ENCODE measurements at regions not wholly inside any gene's neighbourhood (a gene's known extent, or its start where the extent isn't known, plus 50 kb on each side); places are given as distances from the start of the nearest gene placed in this dataset.
A peak's percentile ranks its signal among the peaks of the same experiment; 100 is the strongest.
"Not testable (repeated sequence)": the region's sequence is repeated elsewhere in the genome, so short reads cannot be mapped to it uniquely, and the experiment has no call there.

GRCh38 chr10:9075420-9075819 is 1020.9 kb downstream of the GATA3 start:
- DNase-seq: no peak

GRCh38 chr10:9076066-9076465 is 1021.6 kb downstream of the GATA3 start:
- no peak for DNase-seq

- no peak for DNase-seq
Observed at GRCh38 chr10:9081253-9081652, 1026.8 kb downstream of the GATA3 start.

GRCh38 chr10:9081961-9082360 is 1027.5 kb downstream of the GATA3 start:
- no peak for DNase-seq

GRCh38 chr10:9091530-9092093 is 1037.1 kb downstream of the GATA3 start:
- DNase-seq: peak; percentile 26 to 42

GRCh38 chr10:9096288-9096687 is 1041.8 kb downstream of the GATA3 start:
- DNase-seq: no peak

GRCh38 chr10:9097206-9097990 is 1042.9 kb downstream of the GATA3 start:
- no peak for DNase-seq

GRCh38 chr10:9097991-9098306 is 1043.5 kb downstream of the GATA3 start:
- DNase-seq: no peak

GRCh38 chr10:9102026-9102425 is 1047.5 kb downstream of the GATA3 start:
- no peak for DNase-seq

- DNase-seq: no peak
Observed at GRCh38 chr10:9103301-9103700, 1048.8 kb downstream of the GATA3 start.

- no peak for DNase-seq
Observed at GRCh38 chr10:9111976-9112375, 1057.5 kb downstream of the GATA3 start.

GRCh38 chr10:9126728-9127127 is 1072.2 kb downstream of the GATA3 start:
- DNase-seq: no peak

GRCh38 chr10:9137368-9137767 is 1082.9 kb downstream of the GATA3 start:
- no peak for DNase-seq

- not testable (repeated sequence) for DNase-seq
Observed at GRCh38 chr10:9138829-9139228, 1084.3 kb downstream of the GATA3 start.

GRCh38 chr10:9140373-9140772 is 1085.9 kb downstream of the GATA3 start:
- DNase-seq: no peak

- no peak for DNase-seq
Observed at GRCh38 chr10:9147475-9147874, 1093.0 kb downstream of the GATA3 start.

- no peak for DNase-seq
Observed at GRCh38 chr10:9149134-9149533, 1094.6 kb downstream of the GATA3 start.

- not testable (repeated sequence) for DNase-seq
Observed at GRCh38 chr10:9153057-9153456, 1098.6 kb downstream of the GATA3 start.

GRCh38 chr10:9157656-9158055 is 1103.2 kb downstream of the GATA3 start:
- DNase-seq: no peak

GRCh38 chr10:9158675-9159074 is 1104.2 kb downstream of the GATA3 start:
- DNase-seq: no peak

GRCh38 chr10:9160275-9160674 is 1105.8 kb downstream of the GATA3 start:
- no peak for DNase-seq

GRCh38 chr10:9163699-9164098 is 1109.2 kb downstream of the GATA3 start:
- no peak for DNase-seq

- no peak for DNase-seq
Observed at GRCh38 chr10:9166770-9167169, 1112.3 kb downstream of the GATA3 start.

GRCh38 chr10:9172276-9172675 is 1117.8 kb downstream of the GATA3 start:
- no peak for DNase-seq

GRCh38 chr10:9175200-9175599 is 1120.7 kb downstream of the GATA3 start:
- DNase-seq: no peak
